ENCODE measurements at regions not wholly inside any gene's neighbourhood (a gene's known extent, or its start where the extent isn't known, plus 50 kb on each side); places are given as distances from the start of the nearest gene placed in this dataset.
"Not testable (repeated sequence)": the region's sequence is repeated elsewhere in the genome, so short reads cannot be mapped to it uniquely, and the experiment has no call there.

- H3K27me3 Mint-ChIP-seq = no peaks in the 10 kb centered on the region
- no peaks in the 10 kb centered on the region for H3K36me3 Mint-ChIP-seq
- H3K27ac Mint-ChIP-seq = no peak overlapping the region
- no peak overlapping the region for H3K4me3 Mint-ChIP-seq
- no peak for DNase-seq (ENCODE audit: low spot score in 2 of 2)
- H3K9me3 Mint-ChIP-seq = no peaks in the 10 kb centered on the region
- peaks cover 31% of the 10 kb centered on the region for H3K4me1 Mint-ChIP-seq
- no peak for ATAC-seq (ENCODE audit: low read depth)
Observed at GRCh38 chr15:31433091-31433490, 106.5 kb downstream of the KLF13 start.

GRCh38 chr15:31433574-31433973 is 106.9 kb downstream of the KLF13 start:
- Mint-ChIP-seq H3K36me3 (no peaks in the 10 kb centered on the region), H3K27me3 (no peaks in the 10 kb centered on the region), H3K27ac (peak overlapping the region; percentile 91), H3K4me3 (no peak overlapping the region), H3K9me3 (no peaks in the 10 kb centered on the region), H3K4me1 (peaks cover 36% of the 10 kb centered on the region)
- DNase-seq (ENCODE audit: low spot score in 2 of 2) (no peak), ATAC-seq (ENCODE audit: low read depth) (no peak)

GRCh38 chr15:31434275-31434587 is 107.6 kb downstream of the KLF13 start:
- Mint-ChIP-seq H3K27me3 (no peaks in the 10 kb centered on the region), H3K4me3 (peak overlapping the region; percentile 41), H3K4me1 (peaks cover 42% of the 10 kb centered on the region), H3K9me3 (no peaks in the 10 kb centered on the region), H3K36me3 (no peaks in the 10 kb centered on the region), H3K27ac (peak overlapping the region; percentile 91)
- DNase-seq (ENCODE audit: low spot score in 2 of 2) = no peak
- no peak for ATAC-seq (ENCODE audit: low read depth)

- peak overlapping the region; percentile 84 for H3K4me3 Mint-ChIP-seq
- no peaks in the 10 kb centered on the region for H3K27me3 Mint-ChIP-seq
- H3K27ac Mint-ChIP-seq = peak overlapping the region; percentile 91
- ATAC-seq (ENCODE audit: low read depth) (peak; percentile 45), DNase-seq (ENCODE audit: low spot score in 2 of 2) (peak in 1 of 2 donors; percentile 9)
- H3K9me3 Mint-ChIP-seq = no peaks in the 10 kb centered on the region
- H3K36me3 Mint-ChIP-seq = no peaks in the 10 kb centered on the region
- H3K4me1 Mint-ChIP-seq = peaks cover 43% of the 10 kb centered on the region
Observed at GRCh38 chr15:31434588-31435260, 108.1 kb downstream of the KLF13 start.

GRCh38 chr15:31435261-31435911 is 108.8 kb downstream of the KLF13 start:
- Mint-ChIP-seq H3K27me3 (no peaks in the 10 kb centered on the region), H3K9me3 (no peaks in the 10 kb centered on the region), H3K4me3 (peak overlapping the region; percentile 84), H3K4me1 (peaks cover 43% of the 10 kb centered on the region), H3K36me3 (no peaks in the 10 kb centered on the region), H3K27ac (peak overlapping the region; percentile 91)
- peak; percentile 81 for ATAC-seq (ENCODE audit: low read depth)
- DNase-seq (ENCODE audit: low spot score in 2 of 2) = peak; percentile 62 to 68

- ATAC-seq (ENCODE audit: low read depth) (no peak), DNase-seq (ENCODE audit: low spot score in 2 of 2) (no peak)
- peaks cover 47% of the 10 kb centered on the region for H3K4me1 Mint-ChIP-seq
- H3K36me3 Mint-ChIP-seq = no peaks in the 10 kb centered on the region
- peak overlapping the region; percentile 84 for H3K4me3 Mint-ChIP-seq
- H3K27ac Mint-ChIP-seq = peak overlapping the region; percentile 91
- no peaks in the 10 kb centered on the region for H3K9me3 Mint-ChIP-seq
- H3K27me3 Mint-ChIP-seq = no peaks in the 10 kb centered on the region
Observed at GRCh38 chr15:31435912-31436628, 109.4 kb downstream of the KLF13 start.

GRCh38 chr15:31437686-31438085 is 111.1 kb downstream of the KLF13 start:
- no peaks in the 10 kb centered on the region for H3K9me3 Mint-ChIP-seq
- DNase-seq (ENCODE audit: low spot score in 2 of 2) = no peak
- H3K4me1 Mint-ChIP-seq = peaks cover 47% of the 10 kb centered on the region
- no peak for ATAC-seq (ENCODE audit: low read depth)
- peak overlapping the region; percentile 35 for H3K27ac Mint-ChIP-seq
- no peaks in the 10 kb centered on the region for H3K36me3 Mint-ChIP-seq
- no peaks in the 10 kb centered on the region for H3K27me3 Mint-ChIP-seq
- no peak overlapping the region for H3K4me3 Mint-ChIP-seq

- no peak overlapping the region for H3K4me3 Mint-ChIP-seq
- ATAC-seq (ENCODE audit: low read depth) (no peak), DNase-seq (ENCODE audit: low spot score in 2 of 2) (no peak)
- no peaks in the 10 kb centered on the region for H3K36me3 Mint-ChIP-seq
- no peaks in the 10 kb centered on the region for H3K9me3 Mint-ChIP-seq
- peaks cover 50% of the 10 kb centered on the region for H3K4me1 Mint-ChIP-seq
- no peak overlapping the region for H3K27ac Mint-ChIP-seq
- H3K27me3 Mint-ChIP-seq = no peaks in the 10 kb centered on the region
Observed at GRCh38 chr15:31438601-31439265, 112.1 kb downstream of the KLF13 start.

GRCh38 chr15:31439328-31439727 is 112.7 kb downstream of the KLF13 start:
- Mint-ChIP-seq H3K4me1 (peaks cover 49% of the 10 kb centered on the region), H3K9me3 (no peaks in the 10 kb centered on the region), H3K27me3 (no peaks in the 10 kb centered on the region), H3K27ac (no peak overlapping the region), H3K4me3 (peak overlapping the region; percentile 5), H3K36me3 (no peaks in the 10 kb centered on the region)
- ATAC-seq (ENCODE audit: low read depth) = no peak
- DNase-seq (ENCODE audit: low spot score in 2 of 2) = no peak

GRCh38 chr15:31440216-31440615 is 113.6 kb downstream of the KLF13 start:
- not testable (repeated sequence) for H3K27me3 Mint-ChIP-seq; ATAC-seq (ENCODE audit: low read depth); H3K36me3 Mint-ChIP-seq; DNase-seq (ENCODE audit: low spot score in 2 of 2); H3K27ac Mint-ChIP-seq; H3K9me3 Mint-ChIP-seq
- Mint-ChIP-seq H3K4me3 (peak overlapping the region; percentile 68), H3K4me1 (peaks cover 41% of the 10 kb centered on the region)

GRCh38 chr15:31440754-31441311 is 114.2 kb downstream of the KLF13 start:
- ATAC-seq (ENCODE audit: low read depth) = peak; percentile 57
- no peaks in the 10 kb centered on the region for H3K9me3 Mint-ChIP-seq
- peaks cover 36% of the 10 kb centered on the region for H3K4me1 Mint-ChIP-seq
- peak in 1 of 2 donors; percentile 9 for DNase-seq (ENCODE audit: low spot score in 2 of 2)
- no peaks in the 10 kb centered on the region for H3K36me3 Mint-ChIP-seq
- no peak overlapping the region for H3K27ac Mint-ChIP-seq
- H3K27me3 Mint-ChIP-seq = no peaks in the 10 kb centered on the region
- peak overlapping the region; percentile 68 for H3K4me3 Mint-ChIP-seq

- ATAC-seq (ENCODE audit: low read depth) (no peak), DNase-seq (ENCODE audit: low spot score in 2 of 2) (no peak)
- no peaks in the 10 kb centered on the region for H3K9me3 Mint-ChIP-seq
- H3K27me3 Mint-ChIP-seq = no peaks in the 10 kb centered on the region
- no peak overlapping the region for H3K27ac Mint-ChIP-seq
- peak overlapping the region; percentile 68 for H3K4me3 Mint-ChIP-seq
- H3K36me3 Mint-ChIP-seq = no peaks in the 10 kb centered on the region
- peaks cover 28% of the 10 kb centered on the region for H3K4me1 Mint-ChIP-seq
Observed at GRCh38 chr15:31442226-31442625, 115.6 kb downstream of the KLF13 start.

GRCh38 chr15:31442699-31443111 is 116.1 kb downstream of the KLF13 start:
- Mint-ChIP-seq H3K9me3 (no peaks in the 10 kb centered on the region), H3K36me3 (no peaks in the 10 kb centered on the region), H3K27ac (no peak overlapping the region), H3K27me3 (no peaks in the 10 kb centered on the region), H3K4me1 (peaks cover 27% of the 10 kb centered on the region), H3K4me3 (no peak overlapping the region)
- ATAC-seq (ENCODE audit: low read depth) = no peak
- no peak for DNase-seq (ENCODE audit: low spot score in 2 of 2)

- no peak for ATAC-seq (ENCODE audit: low read depth)
- Mint-ChIP-seq H3K4me3 (no peak overlapping the region), H3K4me1 (peaks cover 18% of the 10 kb centered on the region)
Observed at GRCh38 chr15:31444844-31445243, 118.2 kb downstream of the KLF13 start.

More at GRCh38 chr15:31444844-31445243, 118.2 kb downstream of the KLF13 start:
- no peak for DNase-seq (ENCODE audit: low spot score in 2 of 2)
- Mint-ChIP-seq H3K27ac (no peak overlapping the region), H3K36me3 (no peaks in the 10 kb centered on the region), H3K9me3 (no peaks in the 10 kb centered on the region), H3K27me3 (no peaks in the 10 kb centered on the region)

Data from memory B cell (primary cell).